ENCODE measurements at regions not wholly inside any gene's neighbourhood (a gene's known extent, or its start where the extent isn't known, plus 50 kb on each side); places are given as distances from the start of the nearest gene placed in this dataset.

- Histone ChIP-seq H3K4me1 (ENCODE audit: insufficient read depth, poor library complexity, severe bottlenecking) (peaks cover 25% of the 10 kb centered on the region), H3K9me3 (ENCODE audit: severe bottlenecking) (no peaks in the 10 kb centered on the region), H3K27ac (ENCODE audit: poor library complexity, severe bottlenecking) (peak overlapping the region; percentile 85), H3K4me3 (ENCODE audit: severe bottlenecking) (no peak overlapping the region), H3K27me3 (ENCODE audit: insufficient read depth, poor library complexity, severe bottlenecking) (no peaks in the 10 kb centered on the region), H3K36me3 (ENCODE audit: low read depth) (no peaks in the 10 kb centered on the region)
- no peak for TF ChIP-seq CTCF (IDR thresholded peaks at IDR 0.05; ENCODE audit: poor library complexity, severe bottlenecking)
- ATAC-seq (ENCODE audit: low read depth) = peak; percentile 97
- no peak for DNase-seq (ENCODE audit: low spot score)
Measured at GRCh38 chr15:87354661-87355410, 901.7 kb downstream of the NTRK3 start.

GRCh38 chr15:87349181-87349580 is 907.4 kb downstream of the NTRK3 start:
- Histone ChIP-seq H3K27me3 (ENCODE audit: insufficient read depth, poor library complexity, severe bottlenecking) (no peaks in the 10 kb centered on the region), H3K36me3 (ENCODE audit: low read depth) (no peaks in the 10 kb centered on the region), H3K27ac (ENCODE audit: poor library complexity, severe bottlenecking) (no peak overlapping the region), H3K4me3 (ENCODE audit: severe bottlenecking) (no peak overlapping the region), H3K9me3 (ENCODE audit: severe bottlenecking) (no peaks in the 10 kb centered on the region), H3K4me1 (ENCODE audit: insufficient read depth, poor library complexity, severe bottlenecking) (peaks cover 15% of the 10 kb centered on the region)
- DNase-seq (ENCODE audit: low spot score) (no peak), ATAC-seq (ENCODE audit: low read depth) (peak; percentile 32; the same call in 1 of the 3 replicates)
- TF ChIP-seq CTCF (IDR thresholded peaks at IDR 0.05; ENCODE audit: poor library complexity, severe bottlenecking) = no peak

- Histone ChIP-seq H3K4me1 (ENCODE audit: insufficient read depth, poor library complexity, severe bottlenecking) (peaks cover 11% of the 10 kb centered on the region), H3K9me3 (ENCODE audit: severe bottlenecking) (no peaks in the 10 kb centered on the region)
- ATAC-seq (ENCODE audit: low read depth) = peak; percentile 89
Measured at GRCh38 chr15:87348746-87349145, 907.8 kb downstream of the NTRK3 start.

GRCh38 chr15:87347806-87348515 is 908.6 kb downstream of the NTRK3 start:
- DNase-seq (ENCODE audit: low spot score) (no peak), ATAC-seq (ENCODE audit: low read depth) (no peak)
- Histone ChIP-seq H3K27ac (ENCODE audit: poor library complexity, severe bottlenecking) (no peak overlapping the region), H3K4me3 (ENCODE audit: severe bottlenecking) (no peak overlapping the region), H3K9me3 (ENCODE audit: severe bottlenecking) (no peaks in the 10 kb centered on the region), H3K4me1 (ENCODE audit: insufficient read depth, poor library complexity, severe bottlenecking) (peaks cover 9% of the 10 kb centered on the region), H3K36me3 (ENCODE audit: low read depth) (no peaks in the 10 kb centered on the region), H3K27me3 (ENCODE audit: insufficient read depth, poor library complexity, severe bottlenecking) (no peaks in the 10 kb centered on the region)
- TF ChIP-seq CTCF (IDR thresholded peaks at IDR 0.05; ENCODE audit: poor library complexity, severe bottlenecking) = no peak

More at GRCh38 chr15:87348746-87349145, 907.8 kb downstream of the NTRK3 start:
- no peaks in the 10 kb centered on the region for H3K27me3 ChIP-seq (ENCODE audit: insufficient read depth, poor library complexity, severe bottlenecking)
- no peak for TF ChIP-seq CTCF (IDR thresholded peaks at IDR 0.05; ENCODE audit: poor library complexity, severe bottlenecking)
- H3K4me3 ChIP-seq (ENCODE audit: severe bottlenecking) = no peak overlapping the region
- no peaks in the 10 kb centered on the region for H3K36me3 ChIP-seq (ENCODE audit: low read depth)
- no peak for DNase-seq (ENCODE audit: low spot score)
- no peak overlapping the region for H3K27ac ChIP-seq (ENCODE audit: poor library complexity, severe bottlenecking)

Data from RWPE2 (cell line).